Endodermal cell (in vitro differentiated cells): ENCODE measurements at regions not wholly inside any gene's neighbourhood (a gene's known extent, or its start where the extent isn't known, plus 50 kb on each side); places are given as distances from the start of the nearest gene placed in this dataset.

ENCODE experiments used
- DNase-seq: peaks from one replicate; pipeline ENCODE4 v3.0.0-alpha.2; 2017
- H3K27ac ChIP-seq: 2 replicates; pipeline ENCODE4 v1.5.1; 2013; ENCODE audit warnings: mild to moderate bottlenecking, low read depth, low read length, moderate library complexity
- H3K27me3 ChIP-seq: 2 replicates; pipeline ENCODE4 v1.6.1; 2013; ENCODE audit warnings: mild to moderate bottlenecking, low read length, moderate library complexity; ENCODE audit not compliant: insufficient read depth, control insufficient read depth, poor library complexity, severe bottlenecking
- H3K36me3 ChIP-seq: 2 replicates; pipeline ENCODE4 v1.7.0; 2013; ENCODE audit warnings: mild to moderate bottlenecking, low read length, moderate library complexity; ENCODE audit not compliant: control insufficient read depth, insufficient read depth
- H3K4me1 ChIP-seq: one replicate; pipeline ENCODE4 v1.7.0; 2013; ENCODE audit warnings: low read length; ENCODE audit not compliant: control insufficient read depth, insufficient read depth
- H3K4me3 ChIP-seq: 2 replicates; pipeline ENCODE4 v1.5.1; 2013; ENCODE audit warnings: mild to moderate bottlenecking, low read length, moderate library complexity
- H3K9ac ChIP-seq: 2 replicates; pipeline ENCODE4 v1.6.1; 2013; ENCODE audit warnings: mild to moderate bottlenecking, low read length, moderate library complexity; ENCODE audit not compliant: poor library complexity, severe bottlenecking; ENCODE audit errors: extremely low read depth
- H3K9me3 ChIP-seq: 2 replicates; pipeline ENCODE4 v1.6.1; 2013; ENCODE audit warnings: mild to moderate bottlenecking, low read length, moderate library complexity; ENCODE audit not compliant: control insufficient read depth
- H3K27ac Mint-ChIP-seq: 2 replicates; pipeline ENCODE4 v1.8.0; 2020; ENCODE audit warnings: mixed read lengths
- H3K27me3 Mint-ChIP-seq: 2 replicates; pipeline ENCODE4 v1.8.0; 2021; ENCODE audit warnings: mild to moderate bottlenecking, mixed read lengths; ENCODE audit not compliant: insufficient read depth
- H3K36me3 Mint-ChIP-seq: 2 replicates; pipeline ENCODE4 v1.8.0; 2020; ENCODE audit warnings: low read depth, mixed read lengths
- H3K4me1 Mint-ChIP-seq: 2 replicates; pipeline ENCODE4 v1.8.0; 2020; ENCODE audit warnings: mixed read lengths
- H3K4me3 Mint-ChIP-seq: 2 replicates; pipeline ENCODE4 v1.8.0; 2020; ENCODE audit warnings: mild to moderate bottlenecking, moderate library complexity, mixed read lengths
- H3K9me3 Mint-ChIP-seq: 2 replicates; pipeline ENCODE4 v1.8.0; 2020; ENCODE audit warnings: mild to moderate bottlenecking, mixed read lengths
- WGBS, 2 experiments: methylation state at CpG; one replicate each; pipeline versions ENCODE4 v1.1.5 to v1.1.7; 2013; ENCODE audit warnings: missing lambda C conversion rate in 2 of 2, mixed read lengths in 1 of 2; ENCODE audit not compliant: insufficient coverage in 1 of 2, insufficient read length in 1 of 2; 5-methylcytosine and 5-hydroxymethylcytosine counted together
- TF ChIP-seq, protein P1 (sequence below): fragments of 200-600 bp; sonication (generic); conservative IDR thresholded peaks from 2 replicates; pipeline ENCODE4 v1.5.0; 2021; ENCODE audit warnings: antibody characterized with exemption, mild to moderate bottlenecking

DNA sequence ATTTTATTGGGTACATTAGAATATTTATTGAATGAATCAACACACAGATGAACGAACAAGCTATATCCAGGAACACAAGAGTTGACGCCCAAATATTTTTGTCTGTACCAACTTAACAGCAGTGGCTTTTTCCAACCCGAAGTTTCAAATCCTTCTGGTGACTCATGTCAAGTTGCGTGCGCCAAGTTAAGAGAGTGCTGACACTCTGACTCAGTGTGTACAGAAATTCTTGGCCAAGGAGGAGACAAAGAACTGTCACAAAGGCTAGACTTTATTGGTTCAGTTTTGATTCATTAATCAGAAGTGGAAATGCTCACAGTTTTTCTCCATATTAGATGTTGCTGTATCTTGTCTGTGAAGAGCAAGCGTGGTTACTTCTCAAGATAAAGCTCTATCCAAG, 59.6 kb upstream of the TSC22D2 start:
- no peak overlapping the region for H3K27ac ChIP-seq

DNA sequence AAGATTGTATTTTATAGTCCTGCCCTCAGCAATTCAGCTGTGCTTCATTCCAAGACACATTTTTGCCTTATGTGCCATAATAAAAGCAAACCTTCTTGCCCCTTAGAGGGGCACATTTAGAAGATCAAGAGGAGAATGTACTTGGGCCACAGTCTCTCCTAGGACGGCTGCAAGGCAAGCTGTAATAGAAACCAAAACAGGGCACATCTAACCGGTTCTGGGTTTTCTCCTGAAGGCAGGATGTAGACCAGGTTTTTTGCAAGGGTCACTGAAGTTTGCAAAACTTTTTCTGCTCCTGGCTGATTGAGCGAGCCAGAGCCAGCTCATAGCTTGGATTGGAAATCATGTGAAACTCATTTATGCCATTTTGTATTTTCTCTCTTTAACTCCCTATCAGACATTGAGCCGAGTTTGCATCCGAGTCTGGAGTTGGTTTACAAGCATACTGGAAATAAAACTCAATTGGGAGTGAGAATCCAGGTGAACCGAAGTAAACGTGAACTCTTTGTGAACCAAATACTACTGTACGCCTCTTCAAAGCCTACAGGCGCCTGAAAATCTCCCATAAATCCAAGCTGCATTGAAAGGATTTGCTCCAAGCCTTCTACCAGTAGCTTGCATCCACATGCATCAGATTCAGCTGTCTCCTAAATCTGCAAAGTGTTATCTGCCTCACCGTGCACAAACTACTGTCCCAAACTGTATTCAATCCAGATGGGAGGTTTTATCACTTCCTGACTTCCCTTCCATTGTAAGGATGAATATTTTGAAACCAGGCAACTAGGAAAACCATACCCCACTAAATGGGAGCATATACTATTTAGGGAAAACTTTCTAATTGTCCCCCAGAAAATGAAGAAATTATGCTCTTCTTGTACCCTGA, 60.9 kb upstream of the TSC22D2 start:
- H3K36me3 Mint-ChIP-seq = no peaks in the 10 kb centered on the region
- TF ChIP-seq, protein P1, sequence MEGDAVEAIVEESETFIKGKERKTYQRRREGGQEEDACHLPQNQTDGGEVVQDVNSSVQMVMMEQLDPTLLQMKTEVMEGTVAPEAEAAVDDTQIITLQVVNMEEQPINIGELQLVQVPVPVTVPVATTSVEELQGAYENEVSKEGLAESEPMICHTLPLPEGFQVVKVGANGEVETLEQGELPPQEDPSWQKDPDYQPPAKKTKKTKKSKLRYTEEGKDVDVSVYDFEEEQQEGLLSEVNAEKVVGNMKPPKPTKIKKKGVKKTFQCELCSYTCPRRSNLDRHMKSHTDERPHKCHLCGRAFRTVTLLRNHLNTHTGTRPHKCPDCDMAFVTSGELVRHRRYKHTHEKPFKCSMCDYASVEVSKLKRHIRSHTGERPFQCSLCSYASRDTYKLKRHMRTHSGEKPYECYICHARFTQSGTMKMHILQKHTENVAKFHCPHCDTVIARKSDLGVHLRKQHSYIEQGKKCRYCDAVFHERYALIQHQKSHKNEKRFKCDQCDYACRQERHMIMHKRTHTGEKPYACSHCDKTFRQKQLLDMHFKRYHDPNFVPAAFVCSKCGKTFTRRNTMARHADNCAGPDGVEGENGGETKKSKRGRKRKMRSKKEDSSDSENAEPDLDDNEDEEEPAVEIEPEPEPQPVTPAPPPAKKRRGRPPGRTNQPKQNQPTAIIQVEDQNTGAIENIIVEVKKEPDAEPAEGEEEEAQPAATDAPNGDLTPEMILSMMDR = no peak
- H3K4me1 ChIP-seq = no peaks in the 10 kb centered on the region
- H3K27ac Mint-ChIP-seq = no peak overlapping the region
- H3K27ac ChIP-seq = no peak overlapping the region
- no peak overlapping the region for H3K4me3 Mint-ChIP-seq
- no peaks in the 10 kb centered on the region for H3K9me3 ChIP-seq
- no peak overlapping the region for H3K4me3 ChIP-seq
- H3K36me3 ChIP-seq = no peaks in the 10 kb centered on the region
- H3K9ac ChIP-seq = no peak overlapping the region
- peaks cover 15% of the 10 kb centered on the region for H3K4me1 Mint-ChIP-seq
- DNase-seq = no peak
- H3K9me3 Mint-ChIP-seq = no peaks in the 10 kb centered on the region
- 88 to 89% methylated on average over 10 of the region's 10 CpGs for WGBS, 2 experiments
- no peaks in the 10 kb centered on the region for H3K27me3 ChIP-seq
- no peaks in the 10 kb centered on the region for H3K27me3 Mint-ChIP-seq

More for the DNA sequence above, 59.6 kb upstream of the TSC22D2 start:
- no peaks in the 10 kb centered on the region for H3K36me3 Mint-ChIP-seq
- Histone ChIP-seq H3K9ac (no peak overlapping the region), H3K4me3 (no peak overlapping the region), H3K9me3 (no peaks in the 10 kb centered on the region), H3K4me1 (no peaks in the 10 kb centered on the region), H3K27me3 (no peaks in the 10 kb centered on the region), H3K36me3 (no peaks in the 10 kb centered on the region)
- H3K4me1 Mint-ChIP-seq = peaks cover 15% of the 10 kb centered on the region
- no peak overlapping the region for H3K4me3 Mint-ChIP-seq
- 61 to 63% methylated on average over 6 of the region's 6 CpGs for WGBS, 2 experiments
- no peak for DNase-seq
- TF ChIP-seq, protein P1 = no peak
- H3K27ac Mint-ChIP-seq = no peak overlapping the region
- no peaks in the 10 kb centered on the region for H3K9me3 Mint-ChIP-seq
- H3K27me3 Mint-ChIP-seq = no peaks in the 10 kb centered on the region

DNA sequence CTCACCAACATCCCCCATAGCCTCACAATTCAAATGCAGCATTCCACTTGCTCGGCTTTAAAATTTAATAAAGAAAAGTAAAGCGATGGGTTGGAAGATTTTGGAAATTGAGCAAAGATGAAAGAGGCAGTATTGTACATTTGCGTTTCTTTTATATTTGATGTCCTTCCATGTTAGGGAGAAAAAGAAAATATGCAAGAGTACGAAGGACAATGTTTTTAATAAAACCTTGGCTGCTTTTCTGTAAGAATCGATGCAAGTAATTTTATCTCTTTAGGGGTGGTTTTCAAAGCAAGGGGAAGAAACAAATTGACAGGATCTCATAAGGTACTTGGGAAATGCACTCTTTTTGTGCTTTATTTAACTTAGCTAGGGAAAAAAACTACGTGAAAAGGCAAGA, 61.8 kb upstream of the TSC22D2 start:
- no peaks in the 10 kb centered on the region for H3K9me3 Mint-ChIP-seq

More for the DNA sequence above, 61.8 kb upstream of the TSC22D2 start:
- H3K27ac Mint-ChIP-seq = no peak overlapping the region
- H3K9me3 ChIP-seq = no peaks in the 10 kb centered on the region
- no peaks in the 10 kb centered on the region for H3K36me3 Mint-ChIP-seq
- no peaks in the 10 kb centered on the region for H3K36me3 ChIP-seq
- H3K9ac ChIP-seq = no peak overlapping the region
- H3K27me3 ChIP-seq = no peaks in the 10 kb centered on the region
- H3K4me3 Mint-ChIP-seq = no peak overlapping the region
- H3K4me1 ChIP-seq = no peaks in the 10 kb centered on the region
- H3K4me1 Mint-ChIP-seq = peaks cover 15% of the 10 kb centered on the region
- WGBS, 2 experiments = 85 to 90% methylated on average over 3 to 6 of the region's 6 CpGs
- H3K27me3 Mint-ChIP-seq = no peaks in the 10 kb centered on the region
- no peak for DNase-seq
- H3K4me3 ChIP-seq = no peak overlapping the region
- H3K27ac ChIP-seq = no peak overlapping the region
- TF ChIP-seq, protein P1 = no peak
